ENCODE measurements at regions not wholly inside any gene's neighbourhood (a gene's known extent, or its start where the extent isn't known, plus 50 kb on each side); places are given as distances from the start of the nearest gene placed in this dataset.
"Not testable (repeated sequence)": the region's sequence is repeated elsewhere in the genome, so short reads cannot be mapped to it uniquely, and the experiment has no call there.

- H3K9ac ChIP-seq (ENCODE audit: low read length in 3 of 3); H3K4me3 ChIP-seq (ENCODE audit: low read length in 3 of 3); intact Hi-C loops (cut with DNase I); FAIRE-seq; H3K36me3 ChIP-seq (ENCODE audit: control insufficient read depth in 2 of 3, insufficient read depth in 3 of 3, low read length in 3 of 3); DNase-seq; H3K27ac ChIP-seq (ENCODE audit: low read depth in 2 of 2, low read length in 2 of 2); H3K27me3 ChIP-seq (ENCODE audit: control insufficient read depth, insufficient read depth, low read length); H3K4me1 ChIP-seq (ENCODE audit: control insufficient read depth in 2 of 3, insufficient read depth in 2 of 3, low read depth in 1 of 3, low read length in 3 of 3); H3K9me3 ChIP-seq (ENCODE audit: control insufficient read depth in 2 of 3, insufficient read depth in 1 of 3, low read length in 3 of 3): not testable (repeated sequence)
These were observed 795.1 kb upstream of the VRK2 start for GRCh38 chr2:57251495-57251894.

DNA sequence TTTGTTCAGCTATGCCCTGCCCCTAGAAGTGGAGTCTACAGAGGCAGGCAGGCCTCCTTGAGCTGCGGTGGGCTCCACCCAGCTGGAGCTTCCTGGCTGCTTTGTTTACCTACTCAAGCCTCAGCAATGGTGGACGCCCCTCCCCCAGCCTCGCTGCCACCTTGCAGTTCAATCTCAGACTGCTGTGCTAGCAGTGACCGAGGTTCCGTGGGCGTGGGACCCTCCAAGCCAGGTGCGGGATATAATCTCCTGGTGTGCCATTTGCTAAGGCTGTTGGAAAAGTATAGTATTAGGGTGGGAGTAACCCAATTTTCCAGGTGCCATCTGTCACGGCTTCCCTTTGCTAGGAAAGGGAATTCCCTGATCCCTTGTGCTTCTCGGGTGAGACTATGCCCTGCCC lies 770.2 kb upstream of the VRK2 start:
- FAIRE-seq; H3K9ac ChIP-seq (ENCODE audit: low read length in 3 of 3); H3K4me3 ChIP-seq (ENCODE audit: low read length in 3 of 3); DNase-seq; H3K9me3 ChIP-seq (ENCODE audit: control insufficient read depth in 2 of 3, insufficient read depth in 1 of 3, low read length in 3 of 3); H3K4me1 ChIP-seq (ENCODE audit: control insufficient read depth in 2 of 3, insufficient read depth in 2 of 3, low read depth in 1 of 3, low read length in 3 of 3); intact Hi-C loops (cut with DNase I); H3K27me3 ChIP-seq (ENCODE audit: control insufficient read depth, insufficient read depth, low read length); H3K36me3 ChIP-seq (ENCODE audit: control insufficient read depth in 2 of 3, insufficient read depth in 3 of 3, low read length in 3 of 3); H3K27ac ChIP-seq (ENCODE audit: low read depth in 2 of 2, low read length in 2 of 2): not testable (repeated sequence)

DNA sequence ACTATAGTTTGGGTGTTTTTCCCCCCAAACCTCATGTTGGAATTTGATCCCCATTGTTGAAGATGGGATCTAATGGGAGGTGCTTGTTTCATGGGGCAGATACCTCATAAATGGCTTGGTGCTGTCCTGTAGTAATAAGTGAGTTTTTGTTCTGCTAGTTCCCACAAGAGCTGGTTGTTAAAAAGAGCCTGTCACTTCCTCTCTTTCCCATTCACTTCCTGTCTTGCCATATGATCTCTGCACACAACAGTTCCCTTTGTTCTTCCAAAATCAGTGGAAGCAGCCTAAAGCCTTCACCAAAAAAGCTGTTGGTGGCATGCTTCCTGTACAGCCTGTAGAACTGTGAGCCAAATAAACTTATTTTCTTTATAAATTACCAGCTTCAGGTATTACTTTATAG lies 768.2 kb upstream of the VRK2 start:
- intact Hi-C loops (cut with DNase I) = no loop called here
- Histone ChIP-seq H3K9me3 (ENCODE audit: control insufficient read depth in 2 of 3, insufficient read depth in 1 of 3, low read length in 3 of 3) (peaks cover 0 to 10% (median 0%) of the 10 kb centered on the region in 3 donors), H3K9ac (ENCODE audit: low read length in 3 of 3) (no peak overlapping the region), H3K27me3 (ENCODE audit: control insufficient read depth, insufficient read depth, low read length) (no peaks in the 10 kb centered on the region), H3K36me3 (ENCODE audit: control insufficient read depth in 2 of 3, insufficient read depth in 3 of 3, low read length in 3 of 3) (no peaks in the 10 kb centered on the region), H3K4me1 (ENCODE audit: control insufficient read depth in 2 of 3, insufficient read depth in 2 of 3, low read depth in 1 of 3, low read length in 3 of 3) (no peaks in the 10 kb centered on the region), H3K4me3 (ENCODE audit: low read length in 3 of 3) (no peak overlapping the region), H3K27ac (ENCODE audit: low read depth in 2 of 2, low read length in 2 of 2) (no peak overlapping the region)
- DNase-seq = no peak
- no peak for TF ChIP-seq CTCF (IDR thresholded peaks at IDR 0.05; ENCODE audit: borderline replicate concordance, extremely low read depth, insufficient read depth)
- FAIRE-seq = no peak

DNA sequence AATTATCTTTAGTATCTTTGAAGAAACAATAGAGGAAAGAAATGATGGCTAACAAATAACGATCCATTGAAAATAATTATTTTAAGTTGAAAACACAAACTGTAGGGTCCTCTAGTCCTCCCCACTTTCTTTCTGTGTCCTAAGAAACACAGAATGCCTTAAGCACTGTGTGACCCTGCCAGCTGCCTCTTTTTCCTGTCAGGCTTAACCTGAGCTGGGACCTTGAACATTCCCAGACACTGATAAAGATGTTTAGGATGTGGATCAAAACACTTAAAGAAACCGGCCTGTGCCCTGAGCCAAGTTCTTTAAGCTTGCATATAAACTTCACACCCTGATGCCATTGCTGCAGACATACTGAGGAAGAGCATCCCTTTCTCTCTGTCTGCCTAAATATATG lies 755.4 kb upstream of the VRK2 start:
- Histone ChIP-seq H3K27ac (ENCODE audit: low read depth in 2 of 2, low read length in 2 of 2) (no peak overlapping the region), H3K4me3 (ENCODE audit: low read length in 3 of 3) (no peak overlapping the region), H3K36me3 (ENCODE audit: control insufficient read depth in 2 of 3, insufficient read depth in 3 of 3, low read length in 3 of 3) (no peaks in the 10 kb centered on the region), H3K4me1 (ENCODE audit: control insufficient read depth in 2 of 3, insufficient read depth in 2 of 3, low read depth in 1 of 3, low read length in 3 of 3) (no peaks in the 10 kb centered on the region), H3K9me3 (ENCODE audit: control insufficient read depth in 2 of 3, insufficient read depth in 1 of 3, low read length in 3 of 3) (no peaks in the 10 kb centered on the region), H3K9ac (ENCODE audit: low read length in 3 of 3) (no peak overlapping the region), H3K27me3 (ENCODE audit: control insufficient read depth, insufficient read depth, low read length) (no peaks in the 10 kb centered on the region)
- TF ChIP-seq CTCF (IDR thresholded peaks at IDR 0.05; ENCODE audit: borderline replicate concordance, extremely low read depth, insufficient read depth) = no peak
- FAIRE-seq (no peak), DNase-seq (no peak)
- intact Hi-C loops (cut with DNase I) = no loop called here

All from kidney (tissue), 13 donors.